IMR-90 (cell line): ENCODE measurements at regions not wholly inside any gene's neighbourhood (a gene's known extent, or its start where the extent isn't known, plus 50 kb on each side); places are given as distances from the start of the nearest gene placed in this dataset.

Experiments used
- ATAC-seq: fragments of 200-7000 bp; cut with Tn5 transposase; 2 replicates; pipeline ENCODE4 v1.9.1; 2020; ENCODE audit warnings: low read depth, mild to moderate bottlenecking, moderate library complexity
- BruUV-seq: library from RNA; stranded (reverse); fragments of 400-500 nt; replicated peaks from 2 replicates; lab custom pipeline; 2021; lab: Mats Ljungman, UMichigan
- CTCF ChIA-PET: fragments of 300-600 bp; formaldehyde crosslinking; extraction: SDS; loops from one replicate; lab custom pipeline; 2021; ENCODE audit warnings: antibody characterized with exemption; lab: Yijun Ruan, JAX
- POLR2A ChIA-PET: fragments of 300-600 bp; sonication (Branson Sonifier 250); formaldehyde crosslinking; loops from one replicate; lab custom pipeline; 2022; ENCODE audit warnings: antibody characterized with exemption; ENCODE audit not compliant: unreplicated experiment; lab: Charles Lee
- DNase-seq: peaks from one replicate; pipeline ENCODE4 v3.0.0; 2013
- H2AFZ ChIP-seq: replicated peaks from 2 replicates; pipeline ENCODE3; 2013; ENCODE audit warnings: low read length, mild to moderate bottlenecking; ENCODE audit not compliant: poor library complexity
- H2AK5ac ChIP-seq: 2 replicates; pipeline ENCODE4 v1.6.1; 2013; ENCODE audit warnings: low read depth, low read length, inconsistent platforms
- H2AK9ac ChIP-seq: replicated peaks from 2 replicates; pipeline ENCODE3; 2013; ENCODE audit warnings: mild to moderate bottlenecking, low read depth, low read length, moderate library complexity; ENCODE audit not compliant: poor library complexity
- H2BK120ac ChIP-seq: 2 replicates; pipeline ENCODE4 v1.6.1; 2013; ENCODE audit warnings: low read depth, low read length, inconsistent platforms
- H2BK15ac ChIP-seq: 3 replicates; pipeline ENCODE4 v1.6.1; 2013; ENCODE audit warnings: low read depth, low read length, inconsistent platforms
- H2BK20ac ChIP-seq: 2 replicates; pipeline ENCODE4 v1.6.1; 2013; ENCODE audit warnings: low read depth, mild to moderate bottlenecking, inconsistent platforms, low read length, moderate library complexity
- H2BK5ac ChIP-seq: 2 replicates; pipeline ENCODE4 v1.6.1; 2013; ENCODE audit warnings: mild to moderate bottlenecking, low read depth, low read length, inconsistent platforms; ENCODE audit not compliant: poor library complexity, severe bottlenecking
- H3K14ac ChIP-seq: replicated peaks from 2 replicates; pipeline ENCODE4 v1.6.1; 2013; ENCODE audit warnings: low read depth, low read length, inconsistent platforms
- H3K18ac ChIP-seq: 2 replicates; pipeline ENCODE4 v1.6.1; 2013; ENCODE audit warnings: low read depth, low read length, control low read depth
- H3K23ac ChIP-seq: 2 replicates; pipeline ENCODE4 v1.6.1; 2013; ENCODE audit warnings: low read depth, low read length, inconsistent platforms
- H3K27ac ChIP-seq: 2 replicates; pipeline ENCODE4 v1.5.1; 2013; ENCODE audit warnings: mild to moderate bottlenecking, control low read depth, low read length; ENCODE audit not compliant: insufficient read depth
- H3K27me3 ChIP-seq: 2 replicates; pipeline ENCODE4 v1.6.1; 2013; ENCODE audit warnings: low read length; ENCODE audit not compliant: control insufficient read depth, insufficient read depth
- H3K36me3 ChIP-seq: 2 replicates; pipeline ENCODE4 v1.6.1; 2013; ENCODE audit warnings: low read length, mixed read lengths; ENCODE audit not compliant: control insufficient read depth, insufficient read depth
- H3K4ac ChIP-seq: 2 replicates; pipeline ENCODE4 v1.6.1; 2013; ENCODE audit warnings: low read depth, low read length, inconsistent platforms
- H3K4me1 ChIP-seq: 2 replicates; pipeline ENCODE4 v1.6.1; 2013; ENCODE audit warnings: low read length, mixed read lengths; ENCODE audit not compliant: control insufficient read depth, insufficient read depth
- H3K4me2 ChIP-seq: 2 replicates; pipeline ENCODE4 v1.6.1; 2013; ENCODE audit warnings: low read depth, mild to moderate bottlenecking, control low read depth, low read length, moderate library complexity
- H3K4me3 ChIP-seq: 2 replicates; pipeline ENCODE4 v1.5.1; 2013; ENCODE audit warnings: low read depth, mild to moderate bottlenecking, control low read depth, low read length, moderate library complexity; ENCODE audit not compliant: insufficient read depth
- H3K56ac ChIP-seq: 2 replicates; pipeline ENCODE4 v1.6.1; 2013; ENCODE audit warnings: low read length, inconsistent platforms; ENCODE audit not compliant: insufficient read depth; ENCODE audit errors: extremely low read depth
- H3K79me1 ChIP-seq, 2 experiments: 2 replicates each; pipeline ENCODE4 v1.6.1; 2013; ENCODE audit warnings: low read length in 2 of 2, inconsistent platforms in 1 of 2, low read depth in 1 of 2
- H3K9ac ChIP-seq: 2 replicates; pipeline ENCODE4 v1.6.1; 2013; ENCODE audit warnings: low read depth, low read length, control low read depth
- H3K9me1 ChIP-seq: 2 replicates; pipeline ENCODE4 v1.6.1; 2013; ENCODE audit warnings: low read length, inconsistent platforms; ENCODE audit not compliant: insufficient read depth
- H3K9me3 ChIP-seq: 2 replicates; pipeline ENCODE4 v1.6.1; 2013; ENCODE audit warnings: low read length; ENCODE audit not compliant: control insufficient read depth, insufficient read depth
- H4K20me1 ChIP-seq: 2 replicates; pipeline ENCODE4 v1.6.1; 2013; ENCODE audit warnings: low read length, inconsistent platforms; ENCODE audit not compliant: insufficient read depth
- H4K5ac ChIP-seq: 2 replicates; pipeline ENCODE4 v1.6.1; 2013; ENCODE audit warnings: mild to moderate bottlenecking, low read depth, low read length, control low read depth
- H4K8ac ChIP-seq, 2 experiments: 2 replicates each; pipeline ENCODE4 v1.6.1; 2013; ENCODE audit warnings: low read depth in 2 of 2, low read length in 2 of 2, control low read depth in 1 of 2, inconsistent platforms in 1 of 2
- H4K91ac ChIP-seq: 2 replicates; pipeline ENCODE4 v1.6.1; 2013; ENCODE audit warnings: low read depth, low read length, inconsistent platforms; ENCODE audit not compliant: insufficient read depth
- CHD1 ChIP-seq: IDR thresholded peaks from 2 replicates; pipeline ENCODE4 v1.6.1; 2012; ENCODE audit warnings: low read depth, low read length, improper control_type of control experiment
- MAZ ChIP-seq: IDR thresholded peaks from 2 replicates; pipeline ENCODE4 v1.6.1; 2012; ENCODE audit warnings: low read depth, mild to moderate bottlenecking, low read length, improper control_type of control experiment, moderate library complexity, borderline replicate concordance
- NFE2L2 ChIP-seq: fragments of 150-350 bp; IDR thresholded peaks from 2 replicates; pipeline ENCODE4 v1.6.1; 2016; ENCODE audit warnings: low read depth, mild to moderate bottlenecking, low read length
- WGBS, 2 experiments: methylation state at CpG; one replicate each; pipeline versions ENCODE4 v1.1.5 to v1.1.7; 2013; ENCODE audit warnings: missing lambda C conversion rate in 2 of 2; ENCODE audit not compliant: insufficient read length in 1 of 2; ENCODE audit errors: extremely low coverage in 2 of 2; 5-methylcytosine and 5-hydroxymethylcytosine counted together
- dilution Hi-C: fragments of 300-500 bp; cut with HindIII; formaldehyde crosslinking; loops from one replicate; pipeline ENCODE4 v1.14.3; 2018; ENCODE audit warnings: low sequenced_read_pairs; ENCODE audit not compliant: unreplicated experiment
- in situ Hi-C: fragments of 300-500 bp; cut with MboI; formaldehyde crosslinking; loops from 3 replicates; pipeline ENCODE4 v1.14.3; 2019; ENCODE audit warnings: low sequenced_read_pairs, inconsistent platforms, mixed read lengths
- intact Hi-C: fragments of 100-400 bp; cut with micrococcal nuclease; formaldehyde crosslinking; loops from 2 replicates; pipeline ENCODE4 v1.10.0; 2022

DNA sequence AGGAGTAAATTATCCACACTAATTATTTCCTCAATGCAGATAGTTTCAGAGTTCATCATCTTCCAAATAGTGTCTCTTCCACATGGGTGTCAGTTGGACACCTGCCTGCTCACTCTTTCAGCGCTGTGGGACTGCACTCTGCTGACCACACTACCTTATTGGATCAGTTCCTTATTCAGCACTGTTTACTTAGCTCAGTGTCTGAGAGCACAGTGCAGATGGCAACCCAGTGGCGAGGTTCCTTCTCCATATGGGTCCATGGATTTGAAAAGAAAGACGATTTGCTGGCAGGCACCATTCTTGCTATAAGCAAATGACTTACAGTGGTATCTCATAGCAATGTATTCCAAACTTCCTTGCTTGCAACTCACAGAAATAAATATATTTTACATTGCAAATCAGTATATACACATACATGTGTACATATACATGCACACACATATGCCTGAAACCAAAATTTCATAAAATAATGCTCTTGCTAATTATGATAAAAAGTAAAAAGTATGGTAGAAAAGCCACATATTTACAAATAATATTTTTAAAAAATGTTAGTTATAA lies 354.8 kb downstream of the INSIG2 start:
- dilution Hi-C loops (no loop called here), in situ Hi-C loops (no loop called here), intact Hi-C loops (no loop called here)
- Histone ChIP-seq H3K4me3 (no peak overlapping the region), H2AK5ac (no peak overlapping the region), H2AK9ac (no peak overlapping the region), H2BK20ac (no peak overlapping the region), H3K9me1 (no peaks in the 10 kb centered on the region), H2BK5ac (no peak overlapping the region), H3K4me2 (no peak overlapping the region), H3K9me3 (no peaks in the 10 kb centered on the region), H3K9ac (no peak overlapping the region), H4K5ac (no peak overlapping the region), H3K4me1 (no peaks in the 10 kb centered on the region), H2AFZ (no peak overlapping the region), H3K56ac (no peak overlapping the region), H2BK15ac (no peak overlapping the region), H3K36me3 (no peaks in the 10 kb centered on the region), H4K20me1 (no peaks in the 10 kb centered on the region), H3K27me3 (no peaks in the 10 kb centered on the region), H3K18ac (no peak overlapping the region), H3K79me1 (no peaks in the 10 kb centered on the region), H3K4ac (no peak overlapping the region), H3K23ac (no peak overlapping the region), H4K8ac (no peak overlapping the region), H3K27ac (no peak overlapping the region), H3K14ac (no peak overlapping the region), H4K91ac (no peak overlapping the region), H2BK120ac (no peak overlapping the region)
- CTCF ChIA-PET, result no interaction called here
- no peak for ATAC-seq
- TF ChIP-seq CHD1 (no peak), MAZ (no peak), NFE2L2 (no peak)
- no TSS peak for BruUV-seq
- POLR2A ChIA-PET, result no interaction called here
- DNase-seq, result no peak
- 67% methylated on average over 1 of the region's 3 CpGs; no CpG with 5 or more reads in 1 of the 2 experiments for WGBS, 2 experiments
